ENCODE measurements at regions not wholly inside any gene's neighbourhood (a gene's known extent, or its start where the extent isn't known, plus 50 kb on each side); places are given as distances from the start of the nearest gene placed in this dataset.

- TF ChIP-seq CTCF (IDR thresholded peaks at IDR 0.05) (no peak), POLR2A (IDR thresholded peaks at IDR 0.05) (no peak)
Observed at GRCh38 chrX:116236666-116237065, 66.1 kb downstream of the AGTR2 start.

All from lower leg skin (tissue), 3 donors.